ENCODE measurements at regions not wholly inside any gene's neighbourhood (a gene's known extent, or its start where the extent isn't known, plus 50 kb on each side); places are given as distances from the start of the nearest gene placed in this dataset.
"Not testable (repeated sequence)": the region's sequence is repeated elsewhere in the genome, so short reads cannot be mapped to it uniquely, and the experiment has no call there.

GRCh38 chr22:48431536-48432315, 1395.9 kb downstream of the BRD1 start:
- no peak for DNase-seq

- DNase-seq: no peak
These were observed 1396.7 kb downstream of the BRD1 start for GRCh38 chr22:48431014-48431413.

GRCh38 chr22:48429446-48430020, 1398.1 kb downstream of the BRD1 start:
- no peak for DNase-seq

- DNase-seq: no peak
These were observed 1398.9 kb downstream of the BRD1 start for GRCh38 chr22:48428631-48429371.

- no peak for DNase-seq
These were observed 1399.9 kb downstream of the BRD1 start for GRCh38 chr22:48427731-48428211.

- DNase-seq: no peak
These were observed 1401.0 kb downstream of the BRD1 start for GRCh38 chr22:48426466-48427380.

- DNase-seq: no peak
These were observed 1402.0 kb downstream of the BRD1 start for GRCh38 chr22:48425641-48426040.

- no peak for DNase-seq
These were observed 1402.6 kb downstream of the BRD1 start for GRCh38 chr22:48425091-48425506.

- DNase-seq: no peak
These were observed 1403.0 kb downstream of the BRD1 start for GRCh38 chr22:48424661-48425060.

- no peak for DNase-seq
These were observed 1403.5 kb downstream of the BRD1 start for GRCh38 chr22:48424201-48424627.

GRCh38 chr22:48423481-48423911, 1404.2 kb downstream of the BRD1 start:
- DNase-seq: no peak

- DNase-seq: no peak
These were observed 1404.7 kb downstream of the BRD1 start for GRCh38 chr22:48422900-48423480.

GRCh38 chr22:48418831-48419230, 1408.8 kb downstream of the BRD1 start:
- no peak for DNase-seq

- no peak for DNase-seq
These were observed 1410.2 kb downstream of the BRD1 start for GRCh38 chr22:48417225-48418070.

- DNase-seq: no peak
These were observed 1411.1 kb downstream of the BRD1 start for GRCh38 chr22:48416396-48417224.

- no peak for DNase-seq
These were observed 1412.2 kb downstream of the BRD1 start for GRCh38 chr22:48415520-48415919.

- no peak for DNase-seq
These were observed 1413.0 kb downstream of the BRD1 start for GRCh38 chr22:48414651-48415050.

GRCh38 chr22:48412931-48413330, 1414.7 kb downstream of the BRD1 start:
- DNase-seq: not testable (repeated sequence)

GRCh38 chr22:48410536-48410935, 1417.1 kb downstream of the BRD1 start:
- no peak for DNase-seq

- DNase-seq: no peak
These were observed 1420.3 kb downstream of the BRD1 start for GRCh38 chr22:48407256-48407955.

Data from NCI-H2171 (cell line).